SK-N-MC (cell line): ENCODE measurements at regions not wholly inside any gene's neighbourhood (a gene's known extent, or its start where the extent isn't known, plus 50 kb on each side); places are given as distances from the start of the nearest gene placed in this dataset.

Experiments
- EZH2 ChIP-seq: fragments of 200-600 bp; sonication (generic); IDR thresholded peaks from one replicate; pipeline ENCODE4 v1.6.1; 2017; ENCODE audit warnings: antibody characterized with exemption
- FOXP2 ChIP-seq: optimal IDR thresholded peaks from 2 replicates; pipeline ENCODE3; 2011; ENCODE audit warnings: mild to moderate bottlenecking, moderate library complexity; ENCODE audit not compliant: insufficient read depth; ENCODE audit errors: extremely low read length, control extremely low read depth
- POLR2AphosphoS5 ChIP-seq: IDR thresholded peaks from 2 replicates; pipeline ENCODE4 v1.6.1; 2012; ENCODE audit warnings: mild to moderate bottlenecking, low read depth, low read length, borderline replicate concordance

DNA sequence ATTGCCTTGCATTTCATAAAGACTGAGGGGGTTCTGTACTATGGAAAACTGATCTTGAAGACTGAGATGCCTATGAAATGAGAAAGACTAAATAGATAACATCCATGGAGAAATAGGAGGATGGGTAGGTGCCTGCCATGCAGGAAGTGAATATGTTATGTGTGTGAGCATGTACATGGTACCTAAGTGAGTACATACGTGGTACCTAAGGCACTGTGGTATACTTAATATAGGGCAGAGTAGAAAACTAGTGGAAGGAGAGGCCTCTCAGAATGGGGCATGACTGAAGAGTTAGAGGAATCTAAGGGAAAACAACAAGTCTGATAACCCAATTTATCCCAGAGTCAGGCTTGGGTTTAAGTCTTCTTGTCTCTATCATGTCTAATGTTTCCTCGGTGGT lies 161.8 kb upstream of the DCN start:
- TF ChIP-seq EZH2 (no peak), POLR2AphosphoS5 (no peak), FOXP2 (no peak)
